Right renal cortex interstitium (tissue), 3 donors: ENCODE measurements at regions not wholly inside any gene's neighbourhood (a gene's known extent, or its start where the extent isn't known, plus 50 kb on each side); places are given as distances from the start of the nearest gene placed in this dataset.
A peak's percentile ranks its signal among the peaks of the same experiment; 100 is the strongest.

ENCODE experiments used
- DNase-seq, 3 donors: peaks; one replicate each; pipeline ENCODE4 v3.0.0-alpha.2; 2013; ENCODE audit warnings: low read depth in 3 of 3, low spot score in 2 of 3

DNA sequence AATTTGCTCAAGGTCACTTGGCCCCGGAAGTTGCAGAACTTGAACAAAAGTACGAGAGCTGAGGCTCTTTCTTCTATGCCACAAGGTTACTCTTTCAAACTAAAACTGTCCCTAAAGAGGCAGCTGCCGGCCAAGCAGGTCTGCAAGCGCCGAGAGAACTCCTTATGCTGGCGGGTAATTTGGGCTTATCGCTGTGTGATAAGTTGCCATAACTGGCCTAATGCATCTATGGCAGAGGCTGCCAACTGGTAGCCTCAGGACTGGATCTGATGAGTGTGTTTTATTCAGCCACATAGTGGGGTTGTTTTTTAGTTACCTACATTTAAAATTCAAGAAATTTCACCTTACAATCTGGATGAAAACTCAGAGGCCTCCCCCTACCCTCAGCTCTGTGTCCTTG lies 68.1 kb upstream of the SPOCK1 start:
- no peak for DNase-seq

DNA sequence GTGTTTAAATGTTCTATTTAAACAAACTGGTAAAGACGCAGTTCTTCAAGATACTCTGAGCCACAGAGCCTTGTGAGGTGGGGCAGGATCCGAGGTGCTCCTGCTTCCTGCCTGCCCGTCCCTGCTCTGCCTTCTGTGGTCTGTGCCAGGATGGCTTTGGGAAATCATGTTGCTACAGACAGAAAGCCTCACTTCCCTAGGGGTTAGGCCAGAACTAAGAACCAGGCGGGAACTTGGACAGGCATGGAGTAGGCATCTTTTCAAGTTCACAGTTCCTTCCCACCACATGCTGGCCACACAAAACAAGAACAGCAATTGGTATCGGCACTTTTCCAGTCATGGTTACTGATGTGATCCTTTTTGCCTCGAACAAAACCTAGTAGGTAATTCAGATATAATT lies 67.7 kb upstream of the SPOCK1 start:
- DNase-seq = no peak

DNA sequence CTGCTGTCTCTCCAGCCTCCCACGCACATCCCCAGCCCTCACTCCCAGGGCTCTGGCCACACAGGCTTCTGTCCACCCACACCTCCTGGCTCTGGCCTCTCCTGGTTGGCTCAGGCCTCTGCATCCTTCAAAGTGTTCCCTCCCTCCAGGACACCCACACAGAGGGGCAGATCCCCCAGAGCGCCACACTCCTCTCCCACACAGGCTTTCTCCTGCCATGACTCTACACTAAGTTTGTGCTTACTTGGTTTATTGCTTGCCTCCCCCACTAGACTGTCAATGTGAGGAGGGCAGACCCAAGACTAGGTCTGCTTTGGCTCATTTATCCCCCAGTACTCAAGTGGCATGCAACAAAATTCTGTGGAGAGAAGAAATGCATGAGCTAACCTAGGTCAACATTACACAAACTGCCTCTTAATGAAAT lies 67.0 kb upstream of the SPOCK1 start:
- DNase-seq = no peak

DNA sequence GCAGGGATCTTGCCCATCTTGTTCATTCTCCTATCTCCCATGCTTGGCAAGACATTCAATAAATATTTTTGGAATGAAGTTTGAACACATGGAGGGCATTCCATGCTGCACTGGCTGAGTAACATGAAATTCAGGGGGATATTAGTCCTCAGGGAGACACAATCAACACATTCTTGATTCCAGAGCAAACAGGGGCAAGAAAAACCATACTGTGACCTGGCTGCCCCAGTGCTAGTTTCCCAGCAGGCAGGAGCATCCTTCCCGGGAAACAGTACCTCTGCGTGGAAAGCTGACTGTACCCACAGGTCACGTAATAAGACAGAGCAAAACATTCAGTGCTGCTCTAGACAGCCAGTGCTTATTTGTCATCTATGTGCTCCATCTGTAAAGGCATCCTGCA lies 66.3 kb upstream of the SPOCK1 start:
- no peak for DNase-seq

DNA sequence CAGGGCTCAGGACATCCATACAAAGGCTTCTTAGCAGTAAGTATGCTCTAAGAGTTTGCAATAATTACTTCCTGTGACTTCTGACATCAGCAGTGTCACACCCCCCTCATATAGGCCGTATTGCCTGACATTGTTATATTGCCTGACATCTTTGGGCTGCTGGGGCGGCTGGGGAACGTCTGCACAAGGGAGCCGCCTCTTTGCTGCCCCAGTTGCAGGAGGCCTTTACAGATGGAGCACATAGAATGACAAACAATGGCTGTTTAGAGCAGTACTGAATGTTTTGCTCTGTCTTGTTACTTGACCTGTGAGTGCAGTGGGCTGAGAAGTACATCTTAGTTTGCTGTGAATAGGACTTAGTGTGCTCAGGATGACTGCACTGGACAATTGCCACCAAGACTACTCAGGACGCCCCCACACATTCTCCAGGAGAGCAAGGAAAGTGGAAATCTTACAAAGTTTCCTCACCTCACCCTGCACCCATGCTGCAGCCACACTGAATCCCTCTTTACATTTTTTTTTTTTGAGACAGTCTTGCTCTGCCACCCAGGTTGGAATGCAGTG lies 65.4 kb upstream of the SPOCK1 start:
- peak in 2 of 3 donors; percentile 31 to 39 for DNase-seq

DNA sequence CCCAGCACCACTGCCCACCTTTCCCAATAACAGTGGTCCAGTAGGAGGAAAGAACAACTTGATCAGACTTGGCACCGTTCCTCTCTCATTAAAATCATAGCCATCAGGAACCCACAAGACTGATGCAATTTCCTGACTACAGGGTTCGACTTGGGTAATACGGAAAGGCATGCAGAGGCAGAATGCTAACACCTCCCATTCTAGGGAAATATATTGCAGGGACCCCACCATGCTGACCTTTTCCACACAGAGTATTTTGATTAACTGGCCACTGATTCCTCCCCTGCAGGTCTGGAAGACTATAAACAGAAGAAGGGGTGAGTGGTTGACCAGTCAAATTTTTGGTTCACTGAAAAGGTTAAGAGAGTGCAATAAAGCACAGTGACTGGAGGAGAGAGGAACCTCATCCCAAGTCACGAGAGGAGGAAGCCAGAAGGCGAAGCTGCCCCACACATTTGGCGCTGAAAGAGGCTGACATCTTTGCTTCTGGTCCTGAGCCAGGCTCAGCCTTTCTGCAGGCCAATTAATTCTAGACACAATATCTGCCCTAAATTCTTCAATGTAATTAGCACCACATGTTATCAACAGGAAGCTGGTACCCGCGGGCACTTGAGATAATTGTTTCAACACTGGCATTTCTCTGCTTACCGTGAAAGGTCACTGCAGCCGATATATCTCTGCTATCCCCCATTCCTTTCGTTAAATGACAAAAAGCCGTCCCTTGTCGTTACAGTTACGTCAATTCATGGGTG lies 64.7 kb upstream of the SPOCK1 start:
- peak in 2 of 3 donors; percentile 25 to 43 for DNase-seq

DNA sequence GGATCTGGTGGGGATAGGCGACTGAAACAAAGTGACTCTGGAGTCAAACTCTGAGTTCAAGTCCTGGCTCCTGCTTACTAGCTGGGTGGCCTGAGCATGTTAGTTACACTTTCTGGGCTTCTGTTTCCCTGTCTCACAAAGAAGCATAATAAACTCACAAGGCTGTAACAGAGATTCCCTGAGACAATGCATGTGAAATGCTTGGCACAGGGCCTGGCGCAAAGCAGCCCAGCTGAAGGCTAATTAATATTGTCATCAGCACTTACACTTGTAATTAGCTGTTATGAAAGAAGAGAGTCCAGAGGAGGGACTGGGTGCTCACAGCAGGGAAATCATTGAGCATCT lies 64.1 kb upstream of the SPOCK1 start:
- DNase-seq = no peak

DNA sequence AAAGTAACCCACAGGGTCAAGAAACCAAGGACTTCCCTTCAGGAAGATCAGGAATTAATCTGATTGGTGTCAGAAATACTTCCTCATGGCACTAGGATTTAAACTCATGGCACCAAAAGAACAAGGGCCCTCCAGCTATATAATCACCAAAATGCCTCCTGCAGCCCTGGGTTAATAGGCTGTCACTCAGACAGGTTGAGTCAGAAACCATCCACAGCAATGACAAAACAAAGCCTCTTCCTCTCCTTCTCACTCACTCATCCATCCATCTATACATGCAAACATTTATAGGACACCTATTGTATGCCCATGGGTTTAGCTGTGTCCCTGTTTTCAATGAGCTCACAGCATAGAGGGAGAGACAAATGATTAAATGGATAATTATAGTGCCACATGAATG lies 62.5 kb upstream of the SPOCK1 start:
- no peak for DNase-seq

DNA sequence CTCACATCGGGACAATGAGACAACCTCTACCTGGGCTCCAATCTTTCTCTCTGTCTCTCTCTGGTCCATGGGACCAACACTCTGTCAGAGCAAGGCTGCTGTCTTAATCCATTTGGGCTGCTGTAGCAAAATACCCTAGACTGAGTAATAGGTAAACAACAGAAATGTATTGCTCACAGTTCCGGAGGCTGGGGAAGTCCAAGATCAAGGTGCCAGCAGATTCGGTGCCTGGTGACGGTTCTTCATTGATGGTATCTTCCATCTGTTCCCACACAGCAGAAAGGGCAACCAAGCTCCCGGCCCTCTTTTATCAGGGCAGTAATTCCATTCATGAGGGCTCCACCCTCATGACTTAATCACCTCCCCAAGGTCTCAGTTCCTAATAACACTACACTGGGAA lies 61.3 kb upstream of the SPOCK1 start:
- DNase-seq = no peak
